NCI-H526 treated with DMSO at 0.1 percent for 48 hours (cell line): ENCODE measurements at regions not wholly inside any gene's neighbourhood (a gene's known extent, or its start where the extent isn't known, plus 50 kb on each side); places are given as distances from the start of the nearest gene placed in this dataset.

Experiments used
- DNase-seq: peaks from one replicate; lab custom pipeline; 2025; lab: John Stamatoyannopoulos, UW

GRCh38 chr6:168384045-168385036 is 56.6 kb upstream of the SMOC2 start:
- DNase-seq, result no peak

- no peak for DNase-seq
These were observed 55.8 kb upstream of the SMOC2 start for GRCh38 chr6:168385037-168385759.

- DNase-seq, result no peak
These were observed 54.9 kb upstream of the SMOC2 start for GRCh38 chr6:168385858-168386735.

- no peak for DNase-seq
These were observed 54.0 kb upstream of the SMOC2 start for GRCh38 chr6:168386973-168387372.

- DNase-seq, result no peak
These were observed 53.6 kb upstream of the SMOC2 start for GRCh38 chr6:168387426-168387825.

- no peak for DNase-seq
These were observed 53.1 kb upstream of the SMOC2 start for GRCh38 chr6:168387911-168388310.

GRCh38 chr6:168388641-168389633 is 52.0 kb upstream of the SMOC2 start:
- DNase-seq, result peak; percentile 10

- DNase-seq, result no peak
These were observed 50.1 kb upstream of the SMOC2 start for GRCh38 chr6:168390749-168391420.
